DND-41 (cell line): ENCODE measurements at regions not wholly inside any gene's neighbourhood (a gene's known extent, or its start where the extent isn't known, plus 50 kb on each side); places are given as distances from the start of the nearest gene placed in this dataset.
A peak's percentile ranks its signal among the peaks of the same experiment; 100 is the strongest.

Source experiments
- ATAC-seq: fragments of 200-7000 bp; cut with Tn5 transposase; 3 replicates; pipeline ENCODE4 v1.9.1; 2021; ENCODE audit warnings: low read depth; ENCODE audit not compliant: insufficient read depth
- DNase-seq: peaks from one replicate; pipeline ENCODE4 v3.0.0-alpha.2; 2020
- H2AFZ ChIP-seq: 2 replicates; pipeline ENCODE4 v1.6.0; 2012; ENCODE audit warnings: low read depth, low read length
- H3K27ac ChIP-seq: 2 replicates; pipeline ENCODE4 v1.5.1; 2012; ENCODE audit warnings: low read length, inconsistent platforms
- H3K27me3 ChIP-seq: fragments of 200-600 bp; sonication (generic); 2 replicates; pipeline ENCODE4 v1.6.0; 2012; ENCODE audit warnings: low read length, mild to moderate bottlenecking, inconsistent platforms; ENCODE audit not compliant: insufficient read depth, poor library complexity
- H3K36me3 ChIP-seq: 2 replicates; pipeline ENCODE4 v1.5.1; 2012; ENCODE audit warnings: low read length, inconsistent platforms; ENCODE audit not compliant: insufficient read depth
- H3K4me1 ChIP-seq: 2 replicates; pipeline ENCODE4 v1.5.1; 2012; ENCODE audit warnings: mild to moderate bottlenecking, low read length; ENCODE audit not compliant: insufficient read depth
- H3K4me2 ChIP-seq: 2 replicates; pipeline ENCODE4 v1.6.0; 2012; ENCODE audit warnings: mild to moderate bottlenecking, moderate library complexity, low read length, inconsistent platforms; ENCODE audit not compliant: insufficient read depth
- H3K4me3 ChIP-seq, 2 experiments: fragments of 200-600 bp in 1 of 2; shearing (Covaris generic) in 1 of 2; 2 replicates each; pipeline ENCODE4 v1.5.1; 2012 to 2016; ENCODE audit warnings: inconsistent platforms in 2 of 2, low read length in 2 of 2, mild to moderate bottlenecking in 2 of 2, low read depth in 1 of 2, moderate library complexity in 1 of 2
- H3K79me2 ChIP-seq: 2 replicates; pipeline ENCODE4 v1.6.0; 2012; ENCODE audit warnings: low read length, inconsistent platforms; ENCODE audit not compliant: insufficient read depth
- H3K9ac ChIP-seq: 2 replicates; pipeline ENCODE4 v1.6.0; 2012; ENCODE audit warnings: low read depth, mild to moderate bottlenecking, inconsistent platforms, low read length, moderate library complexity
- H3K9me3 ChIP-seq: 2 replicates; pipeline ENCODE4 v1.5.1; 2012; ENCODE audit warnings: low read length, moderate library complexity, mild to moderate bottlenecking, inconsistent platforms; ENCODE audit not compliant: insufficient read depth, severe bottlenecking
- H4K20me1 ChIP-seq: 2 replicates; pipeline ENCODE4 v1.6.0; 2012; ENCODE audit warnings: low read length; ENCODE audit not compliant: insufficient read depth
- EZH2 ChIP-seq: IDR thresholded peaks from 3 replicates; pipeline ENCODE4 v1.6.1; 2012; ENCODE audit warnings: borderline replicate concordance, low read depth, mild to moderate bottlenecking, moderate library complexity, low read length, inconsistent platforms; ENCODE audit not compliant: severe bottlenecking
- TF ChIP-seq, protein P1 (sequence below): IDR thresholded peaks from 2 replicates; pipeline ENCODE4 v1.5.1; 2012; ENCODE audit warnings: borderline replicate concordance, low read length, moderate library complexity, mild to moderate bottlenecking; ENCODE audit not compliant: poor library complexity, severe bottlenecking; ENCODE audit errors: extremely low read depth

DNA sequence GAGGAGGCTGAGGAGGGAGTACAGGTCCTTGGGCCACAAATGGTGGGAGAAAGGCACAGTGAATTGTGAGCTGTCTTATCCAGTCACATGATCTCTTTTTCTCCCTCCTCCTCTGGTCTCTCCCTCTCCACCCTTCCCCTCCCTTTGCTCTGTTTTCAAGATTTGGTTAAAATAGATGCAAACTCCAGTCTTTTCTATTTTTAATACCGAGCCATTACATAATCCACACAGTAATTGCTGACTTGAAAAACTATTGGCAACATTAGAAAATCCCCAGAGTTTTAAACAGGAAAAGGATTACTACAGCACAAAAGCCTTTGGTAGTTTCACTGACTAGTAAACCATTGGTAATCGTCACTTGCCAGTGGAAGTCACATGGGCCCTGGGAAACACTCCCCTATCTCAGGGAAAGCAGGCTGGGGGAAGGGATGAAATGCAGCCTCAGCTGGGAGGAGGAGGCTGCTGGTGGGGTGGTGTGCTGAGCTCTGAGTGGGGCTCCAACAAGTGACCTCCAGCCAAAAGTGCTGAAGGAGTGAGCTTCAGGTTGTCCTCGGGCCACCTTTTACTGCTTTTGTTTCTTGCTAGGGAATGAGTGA lies 57.4 kb upstream of the PCBP1 start:
- no peaks in the 10 kb centered on the region for H4K20me1 ChIP-seq
- peak overlapping the region; percentile 5; the same call in 1 of the 2 replicates for H3K9ac ChIP-seq
- H3K4me3 ChIP-seq, result no peak overlapping the region
- peak; percentile 21; the same call in 1 of the 3 replicates for ATAC-seq
- H3K4me2 ChIP-seq, result no peak overlapping the region
- H3K27ac ChIP-seq, result peak overlapping the region; percentile 60
- peak; percentile 46 for DNase-seq
- H3K36me3 ChIP-seq, result no peaks in the 10 kb centered on the region
- H2AFZ ChIP-seq, result no peak overlapping the region; the same call in 1 of the 2 replicates
- no peak for TF ChIP-seq EZH2
- TF ChIP-seq, protein P1, sequence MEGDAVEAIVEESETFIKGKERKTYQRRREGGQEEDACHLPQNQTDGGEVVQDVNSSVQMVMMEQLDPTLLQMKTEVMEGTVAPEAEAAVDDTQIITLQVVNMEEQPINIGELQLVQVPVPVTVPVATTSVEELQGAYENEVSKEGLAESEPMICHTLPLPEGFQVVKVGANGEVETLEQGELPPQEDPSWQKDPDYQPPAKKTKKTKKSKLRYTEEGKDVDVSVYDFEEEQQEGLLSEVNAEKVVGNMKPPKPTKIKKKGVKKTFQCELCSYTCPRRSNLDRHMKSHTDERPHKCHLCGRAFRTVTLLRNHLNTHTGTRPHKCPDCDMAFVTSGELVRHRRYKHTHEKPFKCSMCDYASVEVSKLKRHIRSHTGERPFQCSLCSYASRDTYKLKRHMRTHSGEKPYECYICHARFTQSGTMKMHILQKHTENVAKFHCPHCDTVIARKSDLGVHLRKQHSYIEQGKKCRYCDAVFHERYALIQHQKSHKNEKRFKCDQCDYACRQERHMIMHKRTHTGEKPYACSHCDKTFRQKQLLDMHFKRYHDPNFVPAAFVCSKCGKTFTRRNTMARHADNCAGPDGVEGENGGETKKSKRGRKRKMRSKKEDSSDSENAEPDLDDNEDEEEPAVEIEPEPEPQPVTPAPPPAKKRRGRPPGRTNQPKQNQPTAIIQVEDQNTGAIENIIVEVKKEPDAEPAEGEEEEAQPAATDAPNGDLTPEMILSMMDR, result no peak
- no peaks in the 10 kb centered on the region for H3K9me3 ChIP-seq
- H3K79me2 ChIP-seq, result no peaks in the 10 kb centered on the region
- peaks cover 33% of the 10 kb centered on the region for H3K4me1 ChIP-seq
- H3K27me3 ChIP-seq, result no peaks in the 10 kb centered on the region

- H3K4me1 ChIP-seq, result peaks cover 1% of the 10 kb centered on the region
- H3K9me3 ChIP-seq, result no peaks in the 10 kb centered on the region
- ATAC-seq (peak; percentile 39; the same call in 1 of the 3 replicates), DNase-seq (no peak)
- no peaks in the 10 kb centered on the region for H3K36me3 ChIP-seq
- TF ChIP-seq EZH2, result no peak
- TF ChIP-seq, protein P1, result no peak
- no peak overlapping the region for H2AFZ ChIP-seq
- H4K20me1 ChIP-seq, result no peaks in the 10 kb centered on the region
- no peaks in the 10 kb centered on the region for H3K27me3 ChIP-seq
- H3K4me2 ChIP-seq, result no peak overlapping the region
- H3K79me2 ChIP-seq, result no peaks in the 10 kb centered on the region
- no peak overlapping the region for H3K27ac ChIP-seq
- H3K4me3 ChIP-seq, result no peak overlapping the region
- H3K9ac ChIP-seq, result no peak overlapping the region
These were observed 62.9 kb upstream of the ASPRV1 start for GRCh38 chr2:70024284-70024683.

GRCh38 chr2:70019096-70019495 lies 57.7 kb upstream of the ASPRV1 start:
- ATAC-seq, result no peak
- DNase-seq, result no peak
- Histone ChIP-seq H3K36me3 (no peaks in the 10 kb centered on the region), H3K4me3 (no peak overlapping the region), H3K4me1 (peaks cover 7% of the 10 kb centered on the region), H3K9me3 (no peaks in the 10 kb centered on the region), H3K9ac (no peak overlapping the region), H3K4me2 (no peak overlapping the region), H3K79me2 (no peaks in the 10 kb centered on the region), H4K20me1 (no peaks in the 10 kb centered on the region), H3K27me3 (no peaks in the 10 kb centered on the region), H2AFZ (no peak overlapping the region), H3K27ac (no peak overlapping the region)
- TF ChIP-seq, protein P1, result no peak
- no peak for TF ChIP-seq EZH2
